AG04450 (cell line): ENCODE measurements at regions not wholly inside any gene's neighbourhood (a gene's known extent, or its start where the extent isn't known, plus 50 kb on each side); places are given as distances from the start of the nearest gene placed in this dataset.

ENCODE experiments used
- CTCF ChIA-PET: fragments of 300-600, 350-600 bp; formaldehyde crosslinking; extraction: SDS; loops from one replicate; lab custom pipeline; 2022; ENCODE audit warnings: antibody characterized with exemption, inconsistent platforms; lab: Charles Lee
- POLR2A ChIA-PET: fragments of 350-600 bp; formaldehyde crosslinking; extraction: SDS; loops from one replicate; lab custom pipeline; 2021; ENCODE audit warnings: antibody characterized with exemption, inconsistent platforms; lab: Yijun Ruan, JAX
- DNase-seq: peaks from one replicate; pipeline ENCODE4 v3.0.0-alpha.2; 2011; ENCODE audit warnings: low read depth, low spot score
- H3K27ac ChIP-seq: one replicate; pipeline ENCODE4 v1.5.1; 2012; ENCODE audit warnings: low read depth, low read length, control low read depth
- H3K27me3 ChIP-seq: one replicate; pipeline ENCODE4 v1.6.0; 2012; ENCODE audit warnings: low read length; ENCODE audit not compliant: control insufficient read depth, insufficient read depth
- H3K4me3 ChIP-seq: 2 replicates; pipeline ENCODE4 v1.5.1; 2011; ENCODE audit warnings: mild to moderate bottlenecking, low read depth, low read length, control low read depth
- H3K9me3 ChIP-seq: 2 replicates; pipeline ENCODE4 v1.5.1; 2012; ENCODE audit warnings: low read length; ENCODE audit not compliant: control insufficient read depth, insufficient read depth
- CTCF ChIP-seq: IDR thresholded peaks from 2 replicates; pipeline ENCODE4 v1.5.1; 2011; ENCODE audit warnings: low read depth, low read length, control low read depth, inconsistent platforms

- Histone ChIP-seq H3K27me3 (no peaks in the 10 kb centered on the region), H3K4me3 (no peak overlapping the region), H3K27ac (no peak overlapping the region), H3K9me3 (no peaks in the 10 kb centered on the region)
- ChIA-PET CTCF (no interaction called here), POLR2A (no interaction called here)
- DNase-seq, result no peak
- TF ChIP-seq CTCF, result no peak
These were observed 503.6 kb downstream of the SHQ1 start for GRCh38 chr3:72344647-72345046.

- TF ChIP-seq CTCF, result no peak
- ChIA-PET CTCF (no interaction called here), POLR2A (no interaction called here)
- no peak for DNase-seq
- no peaks in the 10 kb centered on the region for H3K27me3 ChIP-seq
- H3K27ac ChIP-seq, result no peak overlapping the region
- no peak overlapping the region for H3K4me3 ChIP-seq
- no peaks in the 10 kb centered on the region for H3K9me3 ChIP-seq
These were observed 504.0 kb downstream of the SHQ1 start for GRCh38 chr3:72344236-72344635.

GRCh38 chr3:72343078-72343477, 505.2 kb downstream of the SHQ1 start:
- TF ChIP-seq CTCF, result no peak
- H3K4me3 ChIP-seq, result no peak overlapping the region
- no peaks in the 10 kb centered on the region for H3K27me3 ChIP-seq
- no peak overlapping the region for H3K27ac ChIP-seq
- ChIA-PET CTCF (no interaction called here), POLR2A (no interaction called here)
- no peak for DNase-seq
- H3K9me3 ChIP-seq, result no peaks in the 10 kb centered on the region

GRCh38 chr3:72342450-72342849, 505.8 kb downstream of the SHQ1 start:
- Histone ChIP-seq H3K4me3 (no peak overlapping the region), H3K27me3 (no peaks in the 10 kb centered on the region), H3K9me3 (peaks cover 3% of the 10 kb centered on the region; the same call in 1 of the 2 replicates), H3K27ac (no peak overlapping the region)
- POLR2A ChIA-PET, result interaction anchor here (0.9 kb wide), 1 partner anchor 24 kb away, joined by 3 read pairs; no protein-coding TSS in a partner anchor
- CTCF ChIA-PET, result no interaction called here
- TF ChIP-seq CTCF, result no peak
- DNase-seq, result no peak

GRCh38 chr3:72341920-72342319, 506.3 kb downstream of the SHQ1 start:
- Histone ChIP-seq H3K9me3 (peaks cover 3% of the 10 kb centered on the region; the same call in 1 of the 2 replicates), H3K27me3 (no peaks in the 10 kb centered on the region), H3K4me3 (no peak overlapping the region), H3K27ac (no peak overlapping the region)
- POLR2A ChIA-PET, result interaction anchor here (0.9 kb wide), 1 partner anchor 24 kb away, joined by 3 read pairs; no protein-coding TSS in a partner anchor
- CTCF ChIA-PET, result interaction anchor here (1.7 kb wide), 1 partner anchor 466 kb away, joined by 3 read pairs; no protein-coding TSS in a partner anchor
- no peak for TF ChIP-seq CTCF
- DNase-seq, result no peak
